Lung (tissue), 11 donors: ENCODE measurements at regions not wholly inside any gene's neighbourhood (a gene's known extent, or its start where the extent isn't known, plus 50 kb on each side); places are given as distances from the start of the nearest gene placed in this dataset.

Experiments
- ATAC-seq: fragments of 200-7000 bp; cut with Tn5 transposase; one replicate; pipeline ENCODE4 v1.9.1; 2020; ENCODE audit warnings: moderate number of reproducible peaks; ENCODE audit not compliant: insufficient read depth, low FRiP score
- DNase-seq, 3 donors: peaks; one replicate each; pipeline ENCODE4 v3.0.0-alpha.2; 2013 to 2017
- H3K27ac ChIP-seq, 2 donors: one replicate each; pipeline ENCODE4 v1.5.1; 2013; ENCODE audit warnings: mild to moderate bottlenecking in 2 of 2, moderate library complexity in 2 of 2, control low read depth in 1 of 2, inconsistent platforms in 1 of 2, low read depth in 1 of 2, low read length in 1 of 2
- H3K27me3 ChIP-seq, 3 donors: one replicate each; pipeline ENCODE4 v1.5.1; 2013; ENCODE audit warnings: low read length in 2 of 3; ENCODE audit not compliant: control insufficient read depth in 3 of 3, insufficient read depth in 3 of 3
- H3K36me3 ChIP-seq, 4 donors: one replicate each; pipeline ENCODE4 v1.5.1; 2013; ENCODE audit warnings: low read length in 4 of 4, mild to moderate bottlenecking in 1 of 4, moderate library complexity in 1 of 4; ENCODE audit not compliant: control insufficient read depth in 4 of 4, insufficient read depth in 4 of 4
- H3K4me1 ChIP-seq, 5 donors: one replicate each; pipeline ENCODE4 v1.5.1; 2013; ENCODE audit warnings: low read length in 5 of 5, mild to moderate bottlenecking in 2 of 5, moderate library complexity in 1 of 5; ENCODE audit not compliant: control insufficient read depth in 5 of 5, insufficient read depth in 5 of 5
- H3K4me3 ChIP-seq: one replicate; pipeline ENCODE4 v1.5.1; 2013; ENCODE audit warnings: mild to moderate bottlenecking, control low read depth, moderate library complexity
- H3K9ac ChIP-seq, 2 donors: one replicate each; pipeline ENCODE4 v1.5.1; 2013; ENCODE audit warnings: low read length in 2 of 2, control low read depth in 1 of 2; ENCODE audit not compliant: insufficient read depth in 1 of 2
- H3K9me3 ChIP-seq, 4 donors: one replicate each; pipeline ENCODE4 v1.5.1; 2013; ENCODE audit warnings: low read length in 3 of 4, mild to moderate bottlenecking in 1 of 4, moderate library complexity in 1 of 4; ENCODE audit not compliant: control insufficient read depth in 4 of 4, insufficient read depth in 3 of 4
- CTCF ChIP-seq: IDR thresholded peaks from 2 replicates; pipeline ENCODE4 v1.5.1; 2012; ENCODE audit warnings: mild to moderate bottlenecking; ENCODE audit errors: control extremely low read depth, extremely low read depth
- WGBS, 2 donors: extraction: QIAGEN DNeasy Blood & Tissue Kit; methylation state at CpG; one replicate each; pipeline ENCODE4 v1.1.7; 2013; 5-methylcytosine and 5-hydroxymethylcytosine counted together
- donor health status: control.
- donor health status: control.
- donor health status: Bipolar disorder and iron deficiency.
- donor health status: healthy.
- donor health status: DM: yes; HTN: yes; CAD: no.

- H3K9ac ChIP-seq = no peak overlapping the region
- 90 to 91% methylated on average over 1 of the region's 1 CpG for WGBS, 2 donors
- no peaks in the 10 kb centered on the region for H3K36me3 ChIP-seq
- DNase-seq = no peak
- ATAC-seq = no peak
- no peak overlapping the region for H3K4me3 ChIP-seq
- H3K27ac ChIP-seq = no peak overlapping the region
- H3K27me3 ChIP-seq = no peaks in the 10 kb centered on the region
- TF ChIP-seq CTCF = no peak
- no peaks in the 10 kb centered on the region for H3K9me3 ChIP-seq
- H3K4me1 ChIP-seq = peaks cover 0 to 8% (median 0%) of the 10 kb centered on the region in 5 donors
Measured at GRCh38 chr17:15039366-15039765, 225.8 kb downstream of the PMP22 start.

- no peak overlapping the region for H3K9ac ChIP-seq
- peak overlapping the region in 1 of 2 donors; percentile 39 for H3K27ac ChIP-seq
- peaks cover 0 to 8% (median 0%) of the 10 kb centered on the region in 5 donors for H3K4me1 ChIP-seq
- TF ChIP-seq CTCF = no peak
- H3K4me3 ChIP-seq = no peak overlapping the region
- DNase-seq = peak in 2 of 3 donors; percentile 59 to 81
- peak; percentile 39 for ATAC-seq
- 57 to 64% methylated on average over 5 of the region's 5 CpGs for WGBS, 2 donors
- peaks cover 0 to 2% (median 0%) of the 10 kb centered on the region in 4 donors for H3K9me3 ChIP-seq
- no peaks in the 10 kb centered on the region for H3K27me3 ChIP-seq
- H3K36me3 ChIP-seq = no peaks in the 10 kb centered on the region
Measured at GRCh38 chr17:15038656-15039055, 226.5 kb downstream of the PMP22 start.

- WGBS, 2 donors = 80 to 82% methylated on average over 8 of the region's 8 CpGs
- peaks cover 0 to 8% (median 0%) of the 10 kb centered on the region in 5 donors for H3K4me1 ChIP-seq
- TF ChIP-seq CTCF = no peak
- H3K9me3 ChIP-seq = peaks cover 0 to 2% (median 0%) of the 10 kb centered on the region in 4 donors
- DNase-seq (no peak), ATAC-seq (no peak)
- no peaks in the 10 kb centered on the region for H3K27me3 ChIP-seq
- H3K9ac ChIP-seq = no peak overlapping the region
- H3K4me3 ChIP-seq = no peak overlapping the region
- no peaks in the 10 kb centered on the region for H3K36me3 ChIP-seq
- H3K27ac ChIP-seq = no peak overlapping the region
Measured at GRCh38 chr17:15036238-15036637, 228.9 kb downstream of the PMP22 start.

- no peak for DNase-seq
- H3K4me1 ChIP-seq = no peaks in the 10 kb centered on the region
- no peak for TF ChIP-seq CTCF
- no peak for ATAC-seq
- peaks cover 0 to 2% (median 0%) of the 10 kb centered on the region in 4 donors for H3K9me3 ChIP-seq
- WGBS, 2 donors = 72 to 78% methylated on average over 3 of the region's 3 CpGs
- no peaks in the 10 kb centered on the region for H3K27me3 ChIP-seq
- no peak overlapping the region for H3K9ac ChIP-seq
- no peak overlapping the region for H3K27ac ChIP-seq
- H3K4me3 ChIP-seq = no peak overlapping the region
- no peaks in the 10 kb centered on the region for H3K36me3 ChIP-seq
Measured at GRCh38 chr17:15031975-15032374, 233.2 kb downstream of the PMP22 start.
